ENCODE measurements at regions not wholly inside any gene's neighbourhood (a gene's known extent, or its start where the extent isn't known, plus 50 kb on each side); places are given as distances from the start of the nearest gene placed in this dataset.
"Not testable (repeated sequence)": the region's sequence is repeated elsewhere in the genome, so short reads cannot be mapped to it uniquely, and the experiment has no call there.

DNA sequence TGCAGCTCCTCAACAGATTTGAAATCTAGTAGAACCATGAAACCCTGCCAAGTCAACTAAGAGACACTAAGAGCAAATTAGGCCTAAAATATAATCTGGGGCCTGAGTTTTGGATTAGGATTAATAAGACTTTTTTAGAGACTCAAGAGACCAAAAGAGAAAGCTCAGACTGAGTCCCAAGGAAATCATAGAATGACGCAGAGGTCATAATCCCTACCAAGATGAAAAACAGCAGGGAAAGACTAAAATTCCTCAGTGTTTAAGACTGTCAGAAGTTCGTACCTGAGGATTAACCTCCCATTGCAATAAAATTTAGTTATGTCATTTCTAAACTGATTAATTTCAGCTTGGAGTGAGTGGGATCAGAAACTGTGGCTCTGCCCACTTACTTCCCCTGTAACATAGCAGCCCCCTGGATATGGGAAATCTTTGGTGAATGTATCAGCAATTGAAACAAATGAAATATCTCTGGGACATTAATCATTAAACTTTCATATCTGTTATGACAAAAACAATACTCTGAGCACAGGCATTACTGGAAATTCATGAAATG, 200.3 kb downstream of the EDN1 start:
- H3K36me3 Mint-ChIP-seq, result no peaks in the 10 kb centered on the region
- no peak overlapping the region for H3K27ac Mint-ChIP-seq
- peaks cover 24% of the 10 kb centered on the region for H3K27me3 Mint-ChIP-seq
- no peaks in the 10 kb centered on the region for H3K9me3 Mint-ChIP-seq
- no peak for ATAC-seq
- no peaks in the 10 kb centered on the region for H3K4me1 Mint-ChIP-seq
- H3K4me3 Mint-ChIP-seq, result no peak overlapping the region

DNA sequence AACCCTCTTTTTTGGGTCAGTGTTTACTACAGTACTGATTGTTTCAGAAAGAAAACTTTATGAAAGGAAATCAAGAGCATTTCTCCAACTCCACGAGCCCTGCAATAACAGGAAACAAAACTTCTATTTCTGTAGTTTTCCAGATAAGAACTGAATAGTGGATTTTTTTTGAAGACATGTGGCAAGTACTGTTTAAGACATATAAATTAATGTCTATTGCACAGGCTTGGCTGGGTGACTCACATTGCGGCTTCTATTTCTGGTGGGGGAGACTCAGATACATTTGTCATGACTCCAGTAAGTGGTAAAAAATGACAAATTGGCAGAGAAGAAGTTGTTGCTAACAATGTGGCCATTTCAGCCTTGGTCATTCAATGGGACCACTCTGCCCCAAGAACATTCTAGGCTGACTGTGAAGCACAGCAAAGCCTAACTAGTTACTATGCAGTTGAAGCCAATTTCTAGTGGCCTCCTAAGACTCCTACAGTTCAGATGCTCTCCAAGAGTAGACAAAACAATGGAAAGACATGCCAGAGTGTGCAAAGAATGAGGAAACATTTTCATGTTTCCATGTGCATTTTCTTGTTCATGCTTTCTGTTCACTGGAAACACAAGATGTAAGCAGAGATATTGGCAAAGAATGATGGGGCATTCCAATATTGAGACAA, 200.9 kb downstream of the EDN1 start:
- no peak overlapping the region for H3K4me3 Mint-ChIP-seq
- no peaks in the 10 kb centered on the region for H3K36me3 Mint-ChIP-seq
- no peaks in the 10 kb centered on the region for H3K9me3 Mint-ChIP-seq
- no peaks in the 10 kb centered on the region for H3K4me1 Mint-ChIP-seq
- no peak for ATAC-seq
- H3K27ac Mint-ChIP-seq, result no peak overlapping the region
- H3K27me3 Mint-ChIP-seq, result peaks cover 30% of the 10 kb centered on the region

DNA sequence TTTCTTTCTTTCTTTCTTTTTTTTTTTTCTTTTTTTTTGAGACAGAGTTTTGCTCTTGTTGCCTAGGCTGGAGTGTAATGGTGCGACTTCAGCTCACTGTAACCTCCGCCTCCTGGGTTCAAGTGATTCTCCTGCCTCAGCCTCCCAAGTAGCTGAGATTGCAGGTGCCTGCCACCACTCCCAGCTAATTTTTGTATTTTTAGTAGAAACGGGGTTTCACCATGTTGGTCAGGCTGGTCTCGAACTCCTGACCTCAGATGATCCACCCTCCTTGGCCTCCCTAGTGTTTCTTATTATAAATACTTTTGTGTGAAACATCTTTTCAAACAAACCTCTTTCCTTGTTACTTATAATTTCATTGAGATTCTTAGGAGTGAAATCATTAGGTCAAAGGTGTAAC, 202.8 kb downstream of the EDN1 start:
- not testable (repeated sequence) for ATAC-seq, H3K4me3 Mint-ChIP-seq, H3K36me3 Mint-ChIP-seq, H3K27ac Mint-ChIP-seq, H3K9me3 Mint-ChIP-seq, H3K4me1 Mint-ChIP-seq
- H3K27me3 Mint-ChIP-seq, result peaks cover 35% of the 10 kb centered on the region

DNA sequence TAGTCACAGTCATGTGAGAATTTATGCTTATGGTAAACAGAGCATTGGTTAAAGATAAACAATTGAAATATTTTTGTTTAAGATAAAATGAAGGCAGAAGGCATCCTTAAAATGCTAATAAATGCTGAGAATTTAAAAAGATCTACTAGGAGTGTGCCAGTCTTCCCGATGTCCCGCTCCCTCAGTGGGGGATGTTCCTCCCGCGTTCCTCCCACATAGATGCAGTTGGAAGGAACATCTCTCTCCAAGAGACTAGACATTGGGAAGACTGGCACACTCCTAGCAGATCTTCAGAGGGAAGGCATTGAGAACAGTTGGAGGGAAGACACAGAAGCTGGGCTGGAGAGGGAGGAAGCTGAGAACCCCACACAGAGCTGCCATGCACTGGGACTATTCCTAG, 203.3 kb downstream of the EDN1 start:
- H3K27me3 Mint-ChIP-seq, result peaks cover 31% of the 10 kb centered on the region
- no peak overlapping the region for H3K27ac Mint-ChIP-seq
- no peaks in the 10 kb centered on the region for H3K36me3 Mint-ChIP-seq
- no peak overlapping the region for H3K4me3 Mint-ChIP-seq
- H3K4me1 Mint-ChIP-seq, result no peaks in the 10 kb centered on the region
- H3K9me3 Mint-ChIP-seq, result no peaks in the 10 kb centered on the region
- ATAC-seq, result no peak

DNA sequence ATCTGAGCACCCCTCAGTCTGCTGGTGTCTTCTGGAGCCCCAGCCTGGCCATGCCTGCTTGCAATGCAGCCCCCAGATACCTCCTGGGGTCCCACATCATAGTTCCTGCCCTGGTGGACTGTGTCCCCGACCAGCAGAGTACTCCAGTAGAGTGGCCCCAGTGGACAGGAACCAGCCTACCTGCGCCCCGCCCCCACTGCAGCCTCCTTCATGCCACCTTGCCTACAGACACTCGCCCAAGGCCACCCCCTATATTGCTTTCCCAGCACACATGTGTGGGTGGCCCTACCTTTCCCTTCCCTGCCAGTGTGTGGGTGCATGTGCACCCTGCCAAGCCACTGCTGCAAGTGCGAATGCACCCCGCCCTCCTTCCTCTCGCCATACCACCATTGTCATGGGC, 204.0 kb downstream of the EDN1 start:
- Mint-ChIP-seq H3K4me3 (no peak overlapping the region), H3K27ac (no peak overlapping the region), H3K4me1 (no peaks in the 10 kb centered on the region), H3K27me3 (peaks cover 26% of the 10 kb centered on the region), H3K9me3 (no peaks in the 10 kb centered on the region), H3K36me3 (no peaks in the 10 kb centered on the region)
- no peak for ATAC-seq

DNA sequence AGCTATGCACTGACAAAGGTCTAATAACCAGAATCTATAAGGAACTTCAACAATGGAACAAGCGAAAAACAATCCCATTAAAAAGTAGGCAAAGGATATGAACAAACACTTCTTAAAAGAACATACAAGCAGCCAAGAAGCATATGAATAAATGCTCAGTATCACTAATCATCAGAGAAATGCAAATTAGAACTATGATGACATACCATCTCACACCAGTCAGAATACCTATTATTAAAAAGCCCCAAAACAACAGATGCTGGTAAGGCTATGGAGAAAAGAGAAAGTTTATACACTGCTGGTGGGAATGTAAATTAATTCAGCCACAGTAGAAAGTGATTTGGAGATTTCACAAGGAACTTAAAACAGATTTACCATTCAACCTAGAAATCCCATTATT, 211.8 kb downstream of the EDN1 start:
- H3K36me3 Mint-ChIP-seq, result no peaks in the 10 kb centered on the region
- H3K27ac Mint-ChIP-seq, result no peak overlapping the region
- no peaks in the 10 kb centered on the region for H3K4me1 Mint-ChIP-seq
- ATAC-seq, result no peak
- no peaks in the 10 kb centered on the region for H3K9me3 Mint-ChIP-seq
- no peak overlapping the region for H3K4me3 Mint-ChIP-seq
- H3K27me3 Mint-ChIP-seq, result no peaks in the 10 kb centered on the region

DNA sequence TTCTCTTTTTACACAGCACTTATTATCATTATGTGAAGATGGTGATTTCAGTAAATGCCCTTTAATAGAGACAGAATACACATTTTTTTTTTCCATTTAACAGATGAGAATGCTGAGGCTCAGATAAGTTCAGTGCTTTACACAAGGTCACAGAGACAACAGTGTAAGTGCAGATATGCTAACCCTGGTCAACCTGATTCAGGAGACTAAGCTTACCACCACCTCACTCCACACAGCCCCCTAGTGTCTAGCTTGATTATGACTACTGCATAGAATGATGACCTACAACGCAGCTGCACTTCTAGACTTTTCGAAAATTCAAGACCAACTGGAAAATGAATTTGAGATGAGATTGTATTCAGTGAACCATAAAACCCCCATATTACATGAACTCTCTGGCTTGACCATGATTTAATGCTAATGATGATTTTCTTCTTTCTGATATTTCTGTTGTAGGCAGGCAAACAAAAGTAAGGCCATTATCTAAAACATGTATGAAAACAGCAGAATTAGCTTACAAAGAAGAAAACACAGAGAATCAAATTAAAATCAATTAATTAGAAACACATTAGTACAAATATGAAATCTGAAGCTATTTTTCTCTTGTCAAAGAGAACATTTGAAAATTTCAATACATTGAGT, 212.1 kb upstream of the PHACTR1 start:
- Mint-ChIP-seq H3K36me3 (no peaks in the 10 kb centered on the region), H3K4me1 (no peaks in the 10 kb centered on the region), H3K27ac (no peak overlapping the region), H3K9me3 (no peaks in the 10 kb centered on the region), H3K27me3 (no peaks in the 10 kb centered on the region), H3K4me3 (no peak overlapping the region)
- peak; percentile 67 for ATAC-seq

DNA sequence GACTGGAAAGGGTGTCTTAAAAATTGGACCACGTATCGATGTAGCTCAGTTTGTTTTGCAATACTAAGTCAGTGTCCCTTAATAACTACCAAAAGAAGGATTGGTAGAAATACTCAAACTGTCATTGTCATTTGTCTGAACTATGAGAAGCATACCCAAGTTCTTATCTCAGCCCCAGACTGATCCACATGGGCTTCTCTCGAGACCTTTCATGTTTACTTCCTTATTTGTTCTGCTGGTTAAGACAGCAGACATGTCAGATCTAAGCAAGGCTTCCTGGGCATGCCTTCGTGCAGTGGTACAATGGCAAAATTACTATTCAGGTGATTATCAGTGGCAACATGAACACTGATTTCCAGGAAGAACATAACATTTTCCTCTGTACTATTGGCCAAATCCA, 211.1 kb upstream of the PHACTR1 start:
- no peaks in the 10 kb centered on the region for H3K9me3 Mint-ChIP-seq
- peaks cover under 1% of the 10 kb centered on the region for H3K27me3 Mint-ChIP-seq
- no peaks in the 10 kb centered on the region for H3K36me3 Mint-ChIP-seq
- no peak for ATAC-seq
- H3K27ac Mint-ChIP-seq, result no peak overlapping the region
- no peaks in the 10 kb centered on the region for H3K4me1 Mint-ChIP-seq
- H3K4me3 Mint-ChIP-seq, result no peak overlapping the region

DNA sequence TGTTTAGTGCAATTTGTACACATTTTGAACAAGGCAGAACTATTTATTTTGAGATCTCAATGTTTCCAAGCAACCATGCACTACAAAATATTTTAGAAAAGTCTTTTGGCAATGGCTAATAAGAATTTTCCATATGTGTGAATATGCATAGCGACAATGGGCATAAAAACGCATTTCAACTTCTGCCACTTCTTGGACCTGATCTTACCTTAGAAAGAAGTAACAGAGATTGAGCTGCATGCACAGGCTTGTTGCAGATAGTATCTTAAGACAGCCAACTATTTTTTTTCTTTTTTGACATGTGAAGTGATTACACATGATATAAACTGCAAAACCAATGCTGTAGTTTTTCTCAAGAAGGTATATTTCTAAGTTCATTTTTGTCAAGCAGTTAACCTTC, 210.4 kb upstream of the PHACTR1 start:
- Mint-ChIP-seq H3K9me3 (no peaks in the 10 kb centered on the region), H3K27me3 (peaks cover 7% of the 10 kb centered on the region), H3K36me3 (no peaks in the 10 kb centered on the region), H3K27ac (no peak overlapping the region), H3K4me3 (no peak overlapping the region), H3K4me1 (no peaks in the 10 kb centered on the region)
- no peak for ATAC-seq

DNA sequence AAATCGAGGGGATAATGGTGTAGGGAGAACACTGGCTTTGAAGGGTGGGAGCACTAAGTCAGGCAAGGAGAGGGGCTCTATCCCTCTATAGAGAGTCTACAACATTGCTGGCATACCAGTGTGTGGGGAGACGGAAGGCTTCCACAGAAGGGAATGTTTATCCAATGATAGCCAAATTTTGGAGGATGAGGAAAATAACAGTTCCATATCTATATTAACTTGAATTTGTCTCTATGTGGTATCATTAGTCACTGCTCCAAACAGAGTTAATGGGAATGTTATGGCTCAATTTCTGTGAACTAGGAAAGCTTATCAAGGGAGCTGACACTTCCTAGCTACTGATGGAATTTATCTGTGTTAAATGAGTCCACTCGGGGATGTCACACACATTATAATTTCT, 208.9 kb upstream of the PHACTR1 start:
- no peaks in the 10 kb centered on the region for H3K4me1 Mint-ChIP-seq
- no peaks in the 10 kb centered on the region for H3K36me3 Mint-ChIP-seq
- no peaks in the 10 kb centered on the region for H3K9me3 Mint-ChIP-seq
- ATAC-seq, result no peak
- no peak overlapping the region for H3K27ac Mint-ChIP-seq
- H3K4me3 Mint-ChIP-seq, result no peak overlapping the region
- peaks cover 17% of the 10 kb centered on the region for H3K27me3 Mint-ChIP-seq

DNA sequence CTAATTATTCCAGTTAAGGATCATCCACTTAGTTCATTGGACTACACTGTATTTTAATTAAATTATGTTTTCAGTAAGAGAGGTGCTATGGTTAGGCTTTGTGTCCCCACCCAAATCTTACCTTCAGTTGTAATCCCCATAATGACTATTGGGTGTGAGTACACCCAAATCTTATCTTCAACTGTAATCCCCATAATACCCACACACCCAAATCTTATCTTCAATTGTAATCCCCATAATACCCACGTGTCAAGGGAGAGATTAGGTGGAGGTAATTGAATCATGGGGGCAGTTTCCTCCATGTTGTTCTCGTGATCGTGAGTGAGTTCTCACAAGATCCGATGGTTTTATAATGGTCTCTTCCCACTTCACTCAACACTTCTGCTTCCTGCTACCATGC, 208.0 kb upstream of the PHACTR1 start:
- H3K4me1 Mint-ChIP-seq, result no peaks in the 10 kb centered on the region
- no peak overlapping the region for H3K4me3 Mint-ChIP-seq
- H3K27ac Mint-ChIP-seq, result no peak overlapping the region
- no peak for ATAC-seq
- no peaks in the 10 kb centered on the region for H3K36me3 Mint-ChIP-seq
- H3K9me3 Mint-ChIP-seq, result no peaks in the 10 kb centered on the region
- H3K27me3 Mint-ChIP-seq, result peaks cover 22% of the 10 kb centered on the region

DNA sequence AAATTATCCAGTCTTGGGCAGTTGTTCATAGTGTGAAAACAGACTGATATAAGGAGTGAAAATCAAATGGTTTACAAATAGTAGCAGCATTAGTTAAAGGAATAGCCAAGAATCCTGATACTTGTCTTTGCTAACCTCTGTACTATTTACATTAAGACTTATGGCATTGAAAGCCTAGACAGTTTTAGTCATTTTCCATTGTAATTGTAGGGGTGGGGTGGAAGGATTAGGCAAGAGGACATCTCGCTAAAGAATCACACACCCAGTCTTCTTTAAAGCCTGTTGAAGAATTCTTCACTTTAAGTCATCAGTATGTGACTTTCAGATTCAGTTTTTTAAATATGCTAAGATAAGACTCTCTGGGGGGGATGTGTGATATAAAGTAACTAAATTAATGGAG, 207.5 kb upstream of the PHACTR1 start:
- no peak overlapping the region for H3K27ac Mint-ChIP-seq
- no peak overlapping the region for H3K4me3 Mint-ChIP-seq
- H3K9me3 Mint-ChIP-seq, result no peaks in the 10 kb centered on the region
- H3K36me3 Mint-ChIP-seq, result no peaks in the 10 kb centered on the region
- ATAC-seq, result no peak
- H3K4me1 Mint-ChIP-seq, result no peaks in the 10 kb centered on the region
- H3K27me3 Mint-ChIP-seq, result peaks cover 22% of the 10 kb centered on the region

DNA sequence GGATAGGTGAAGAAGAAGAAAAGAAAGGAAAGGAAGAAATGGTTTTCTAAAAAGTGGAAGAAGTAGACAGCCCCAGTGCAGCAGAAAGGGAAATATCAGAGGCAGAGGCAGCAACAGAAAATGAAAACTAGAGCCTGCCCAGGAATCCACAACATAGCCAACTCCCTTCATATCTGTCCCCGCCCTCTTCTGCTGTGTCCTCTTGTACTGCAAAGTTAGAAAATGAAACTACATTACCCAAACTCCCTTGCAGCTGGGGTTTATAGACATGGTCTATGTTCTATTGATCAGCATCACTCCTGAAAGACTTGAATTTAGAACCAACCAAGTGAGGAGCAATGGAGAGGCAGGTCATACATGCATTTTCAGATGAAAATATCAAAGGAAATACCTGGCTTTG, 200.5 kb upstream of the PHACTR1 start:
- H3K4me1 Mint-ChIP-seq, result no peaks in the 10 kb centered on the region
- H3K27me3 Mint-ChIP-seq, result peaks cover 16% of the 10 kb centered on the region
- H3K27ac Mint-ChIP-seq, result no peak overlapping the region
- no peaks in the 10 kb centered on the region for H3K36me3 Mint-ChIP-seq
- no peak overlapping the region for H3K4me3 Mint-ChIP-seq
- no peaks in the 10 kb centered on the region for H3K9me3 Mint-ChIP-seq
- no peak for ATAC-seq

DNA sequence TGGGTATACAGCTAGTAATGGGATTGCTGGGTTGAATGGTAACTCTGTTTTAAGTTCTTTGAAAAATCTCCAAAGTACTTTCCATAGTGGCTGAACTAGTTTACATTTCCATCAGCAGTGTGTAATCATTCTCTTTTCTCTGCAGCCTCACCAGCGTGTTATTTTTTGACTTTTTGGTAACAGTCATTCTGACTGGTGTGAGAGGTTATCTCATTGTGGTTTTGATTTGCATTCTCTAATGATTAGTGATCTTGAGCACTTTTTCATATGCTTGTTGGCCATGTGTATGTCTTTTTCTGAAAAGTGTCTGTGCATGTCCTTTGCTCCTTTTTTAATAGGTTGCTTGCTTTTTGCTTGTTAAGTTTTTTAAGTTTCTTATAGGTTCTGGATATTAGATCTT, 194.2 kb upstream of the PHACTR1 start:
- Mint-ChIP-seq H3K4me1 (no peaks in the 10 kb centered on the region), H3K9me3 (peaks cover 5% of the 10 kb centered on the region), H3K27me3 (peaks cover 23% of the 10 kb centered on the region), H3K27ac (no peak overlapping the region), H3K36me3 (no peaks in the 10 kb centered on the region), H3K4me3 (no peak overlapping the region)
- ATAC-seq, result no peak

DNA sequence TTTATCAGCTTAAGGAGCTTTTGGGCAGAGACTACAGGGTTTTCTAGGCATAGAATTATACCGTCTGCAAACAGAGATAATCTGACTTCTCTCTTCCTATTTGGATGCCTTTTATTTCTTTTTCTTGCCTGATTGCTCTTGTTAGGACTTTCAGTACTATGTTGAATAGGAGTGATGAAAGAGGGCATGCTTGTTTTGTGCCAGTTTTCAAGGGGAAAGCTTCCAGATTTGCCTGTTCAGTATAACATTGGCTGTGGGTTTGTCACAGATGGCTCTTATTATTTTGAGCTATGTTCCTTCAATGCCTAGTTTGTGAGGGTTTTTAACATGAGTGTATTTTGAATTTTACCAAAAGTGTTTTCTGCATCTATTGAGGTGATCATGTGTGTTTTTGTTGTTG, 192.8 kb upstream of the PHACTR1 start:
- H3K4me1 Mint-ChIP-seq, result no peaks in the 10 kb centered on the region
- H3K36me3 Mint-ChIP-seq, result no peaks in the 10 kb centered on the region
- peaks cover 33% of the 10 kb centered on the region for H3K27me3 Mint-ChIP-seq

DNA sequence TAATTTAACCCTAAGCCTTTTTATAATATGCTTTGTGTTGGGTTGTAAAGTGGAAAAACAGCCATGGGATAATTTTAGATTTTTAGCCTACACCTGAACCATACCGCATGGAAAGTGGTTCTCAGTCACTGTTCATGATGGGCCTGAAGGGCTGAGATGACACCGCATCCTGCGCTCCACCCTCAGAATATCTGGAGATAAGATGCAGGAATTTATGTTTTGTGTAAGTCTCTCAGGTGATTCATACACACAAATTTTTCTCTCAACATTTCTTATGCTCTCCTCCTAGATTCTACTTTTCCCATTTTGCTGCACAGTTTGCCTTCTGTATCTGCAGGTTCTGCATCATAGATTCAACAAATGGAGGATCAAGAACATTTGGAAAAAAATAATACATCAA, 191.3 kb upstream of the PHACTR1 start:
- no peaks in the 10 kb centered on the region for H3K4me1 Mint-ChIP-seq
- no peak overlapping the region for H3K4me3 Mint-ChIP-seq
- H3K36me3 Mint-ChIP-seq, result no peaks in the 10 kb centered on the region
- ATAC-seq, result no peak
- H3K27me3 Mint-ChIP-seq, result peaks cover 46% of the 10 kb centered on the region
- H3K9me3 Mint-ChIP-seq, result peaks cover 5% of the 10 kb centered on the region
- H3K27ac Mint-ChIP-seq, result no peak overlapping the region

More for the DNA sequence above, 192.8 kb upstream of the PHACTR1 start:
- H3K9me3 Mint-ChIP-seq, result peaks cover 5% of the 10 kb centered on the region
- H3K27ac Mint-ChIP-seq, result no peak overlapping the region
- H3K4me3 Mint-ChIP-seq, result no peak overlapping the region
- ATAC-seq, result no peak

Data from stimulated activated memory B cell treated with anti-CD40 and anti-IgM and Interleukin-4, amounts not matched to agents 10 μg/mL and 1 μg/mL and 100 μg/mL, for 72 hours (primary cell).